PC-9 (cell line): ENCODE measurements at regions not wholly inside any gene's neighbourhood (a gene's known extent, or its start where the extent isn't known, plus 50 kb on each side); places are given as distances from the start of the nearest gene placed in this dataset.

ENCODE experiments used
- BruUV-seq: library from RNA; stranded (reverse); fragments of 400-500 nt; replicated peaks from 2 replicates; lab custom pipeline; 2021; lab: Mats Ljungman, UMichigan
- CTCF ChIA-PET: fragments of 300-600 bp; sonication (Branson Sonifier 250); formaldehyde crosslinking; loops from one replicate; lab custom pipeline; 2022; ENCODE audit warnings: antibody characterized with exemption; lab: Charles Lee
- POLR2A ChIA-PET: fragments of 300-600 bp; sonication (Branson Sonifier 250); formaldehyde crosslinking; loops from one replicate; lab custom pipeline; 2022; ENCODE audit warnings: antibody characterized with exemption; ENCODE audit not compliant: unreplicated experiment; lab: Charles Lee
- DNase-seq, 2 experiments: peaks; one replicate each; pipeline versions ENCODE4 v3.0.0 to v3.0.0-alpha.2; 2015 to 2022; ENCODE audit warnings: mixed read lengths in 1 of 2
- H2AFZ ChIP-seq: fragments of 200-600 bp; sonication (generic); 2 replicates; pipeline ENCODE4 v1.8.1; 2017; ENCODE audit warnings: antibody characterized with exemption
- H3F3A ChIP-seq: fragments of 200-600 bp; sonication (generic); 2 replicates; pipeline ENCODE4 v1.8.1; 2017; ENCODE audit warnings: antibody characterized with exemption, mild to moderate bottlenecking, low read depth; ENCODE audit not compliant: insufficient read depth
- H3K27ac ChIP-seq: fragments of 200-600 bp; sonication (generic); 2 replicates; pipeline ENCODE4 v1.6.1; 2016; ENCODE audit warnings: mixed run types
- H3K27me3 ChIP-seq: fragments of 200-600 bp; sonication (generic); 2 replicates; pipeline ENCODE4 v1.6.1; 2016; ENCODE audit warnings: low read depth, mixed run types; ENCODE audit not compliant: insufficient read depth
- H3K36me3 ChIP-seq: fragments of 200-600 bp; sonication (generic); 2 replicates; pipeline ENCODE4 v1.6.1; 2016; ENCODE audit warnings: low read depth, mixed run types
- H3K4me1 ChIP-seq: fragments of 200-600 bp; sonication (generic); replicated peaks from 2 replicates; pipeline ENCODE4 v1.6.1; 2016; ENCODE audit warnings: mixed run types; ENCODE audit not compliant: insufficient read depth
- H3K4me2 ChIP-seq: fragments of 200-600 bp; sonication (generic); 2 replicates; pipeline ENCODE4 v1.6.1; 2017; ENCODE audit warnings: mixed run types
- H3K4me3 ChIP-seq: fragments of 200-600 bp; sonication (generic); 2 replicates; pipeline ENCODE4 v1.6.1; 2016; ENCODE audit warnings: mixed run types
- H3K79me2 ChIP-seq: fragments of 200-600 bp; sonication (generic); 2 replicates; pipeline ENCODE4 v1.6.1; 2017; ENCODE audit warnings: low read depth, mixed run types
- H3K9me2 ChIP-seq: fragments of 200-600 bp; sonication (generic); 2 replicates; pipeline ENCODE4 v1.8.1; 2017; ENCODE audit warnings: mild to moderate bottlenecking; ENCODE audit not compliant: insufficient read depth
- H3K9me3 ChIP-seq: fragments of 200-600 bp; sonication (generic); 2 replicates; pipeline ENCODE4 v1.8.1; 2016; ENCODE audit warnings: low read depth; ENCODE audit not compliant: insufficient read depth
- H4K20me1 ChIP-seq: fragments of 200-600 bp; sonication (generic); 2 replicates; pipeline ENCODE4 v1.8.1; 2017; ENCODE audit not compliant: insufficient read depth
- CTCF ChIP-seq: fragments of 200-600 bp; sonication (generic); conservative IDR thresholded peaks from 2 replicates; pipeline ENCODE4 v1.6.1; 2017; ENCODE audit warnings: mixed run types, antibody characterized with exemption, mild to moderate bottlenecking, moderate library complexity
- EZH2 ChIP-seq: fragments of 200-600 bp; sonication (generic); IDR thresholded peaks from 2 replicates; pipeline ENCODE4 v1.8.0; 2017; ENCODE audit warnings: antibody characterized with exemption, low read depth
- intact Hi-C: fragments of 100-400 bp; cut with micrococcal nuclease; formaldehyde crosslinking; loops from one replicate; pipeline ENCODE4 v1.10.0; 2022; ENCODE audit not compliant: unreplicated experiment

- Histone ChIP-seq H3K27me3 (no peaks in the 10 kb centered on the region), H4K20me1 (no peaks in the 10 kb centered on the region), H3K4me2 (no peak overlapping the region), H3K9me2 (no peaks in the 10 kb centered on the region), H3K4me3 (no peak overlapping the region), H3K9me3 (no peaks in the 10 kb centered on the region), H3K27ac (no peak overlapping the region), H3F3A (no peaks in the 10 kb centered on the region), H2AFZ (no peak overlapping the region), H3K36me3 (no peaks in the 10 kb centered on the region), H3K79me2 (no peaks in the 10 kb centered on the region), H3K4me1 (no peaks in the 10 kb centered on the region)
- POLR2A ChIA-PET: no interaction called here
- no peak for DNase-seq
- BruUV-seq: no TSS peak
- CTCF ChIA-PET: no interaction called here
- TF ChIP-seq EZH2 (no peak), CTCF (no peak)
- intact Hi-C loops: no loop called here
These were observed 1715.1 kb downstream of the PCDH7 start for GRCh38 chr4:32435308-32435707.

GRCh38 chr4:32436816-32437215 is 1716.6 kb downstream of the PCDH7 start:
- H3K79me2 ChIP-seq: no peaks in the 10 kb centered on the region
- no TSS peak for BruUV-seq
- H3K4me1 ChIP-seq: no peaks in the 10 kb centered on the region
- no peaks in the 10 kb centered on the region for H3K9me2 ChIP-seq
- H3F3A ChIP-seq: no peaks in the 10 kb centered on the region
- intact Hi-C loops: no loop called here
- TF ChIP-seq EZH2 (no peak), CTCF (no peak)
- no peaks in the 10 kb centered on the region for H3K9me3 ChIP-seq
- H3K27ac ChIP-seq: no peak overlapping the region
- H3K36me3 ChIP-seq: no peaks in the 10 kb centered on the region
- no peaks in the 10 kb centered on the region for H4K20me1 ChIP-seq
- CTCF ChIA-PET: no interaction called here
- no peak overlapping the region for H2AFZ ChIP-seq
- no peak overlapping the region for H3K4me2 ChIP-seq
- POLR2A ChIA-PET: no interaction called here
- no peak for DNase-seq
- no peak overlapping the region for H3K4me3 ChIP-seq
- H3K27me3 ChIP-seq: no peaks in the 10 kb centered on the region

DNA sequence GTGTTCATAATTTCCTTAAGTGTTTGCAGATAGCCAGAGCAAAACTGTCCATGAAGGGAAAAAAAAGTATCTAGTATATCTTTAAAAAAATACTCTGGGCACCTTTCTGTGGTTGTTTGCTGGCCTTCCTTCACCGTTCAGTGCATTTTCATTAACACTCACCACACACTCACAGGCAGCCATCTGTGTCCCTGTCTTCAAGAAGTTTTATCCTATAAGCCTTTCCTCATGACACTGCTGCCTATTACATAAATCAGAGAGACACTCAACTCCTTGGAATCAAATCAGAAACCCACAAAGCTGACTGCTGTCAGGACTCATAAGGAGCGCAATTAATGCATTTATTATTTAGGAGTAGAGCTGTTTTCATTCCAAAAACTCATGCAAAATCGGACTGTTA is 1720.2 kb downstream of the PCDH7 start:
- H3K4me1 ChIP-seq: no peaks in the 10 kb centered on the region
- CTCF ChIA-PET: no interaction called here
- no TSS peak for BruUV-seq
- H4K20me1 ChIP-seq: no peaks in the 10 kb centered on the region
- no peaks in the 10 kb centered on the region for H3K27me3 ChIP-seq
- H3K4me3 ChIP-seq: no peak overlapping the region
- intact Hi-C loops: no loop called here
- H2AFZ ChIP-seq: 0 out of 2 replicates have a peak overlapping the region, but pooled peaks have one; percentile 27
- no peaks in the 10 kb centered on the region for H3K79me2 ChIP-seq
- H3K9me2 ChIP-seq: no peaks in the 10 kb centered on the region
- no peak for TF ChIP-seq CTCF
- no peak for TF ChIP-seq EZH2
- POLR2A ChIA-PET: no interaction called here
- H3K27ac ChIP-seq: no peak overlapping the region
- H3K4me2 ChIP-seq: no peak overlapping the region
- no peaks in the 10 kb centered on the region for H3F3A ChIP-seq
- no peaks in the 10 kb centered on the region for H3K36me3 ChIP-seq
- DNase-seq: no peak
- H3K9me3 ChIP-seq: no peaks in the 10 kb centered on the region
